Non-pigmented ciliary epithelial cell (primary cell): ENCODE measurements at regions not wholly inside any gene's neighbourhood (a gene's known extent, or its start where the extent isn't known, plus 50 kb on each side); places are given as distances from the start of the nearest gene placed in this dataset.
"Not testable (repeated sequence)": the region's sequence is repeated elsewhere in the genome, so short reads cannot be mapped to it uniquely, and the experiment has no call there.

Source experiments
- DNase-seq: peaks from one replicate; pipeline ENCODE4 v3.0.0-alpha.2; 2010; ENCODE audit warnings: low read depth

- no peak for DNase-seq
Measured at GRCh38 chr4:151850791-151851213, 90.0 kb upstream of the GATB start.

GRCh38 chr4:151845551-151845950 lies 84.7 kb upstream of the GATB start:
- not testable (repeated sequence) for DNase-seq

GRCh38 chr4:151842430-151843079 lies 81.7 kb upstream of the GATB start:
- DNase-seq = no peak

GRCh38 chr4:151841107-151841506 lies 80.3 kb upstream of the GATB start:
- no peak for DNase-seq

- no peak for DNase-seq
Measured at GRCh38 chr4:151835467-151835866, 74.7 kb upstream of the GATB start.

- DNase-seq = no peak
Measured at GRCh38 chr4:151833174-151833573, 72.4 kb upstream of the GATB start.

- no peak for DNase-seq
Measured at GRCh38 chr4:151831526-151831925, 70.7 kb upstream of the GATB start.

- DNase-seq = no peak
Measured at GRCh38 chr4:151830168-151830567, 69.4 kb upstream of the GATB start.

- no peak for DNase-seq
Measured at GRCh38 chr4:151829309-151829708, 68.5 kb upstream of the GATB start.

- DNase-seq = no peak
Measured at GRCh38 chr4:151824656-151825055, 63.8 kb upstream of the GATB start.

GRCh38 chr4:151822331-151822730 lies 61.5 kb upstream of the GATB start:
- no peak for DNase-seq

- no peak for DNase-seq
Measured at GRCh38 chr4:151820004-151820403, 59.2 kb upstream of the GATB start.

- DNase-seq = no peak
Measured at GRCh38 chr4:151811403-151811802, 50.6 kb upstream of the GATB start.
